ENCODE measurements at regions not wholly inside any gene's neighbourhood (a gene's known extent, or its start where the extent isn't known, plus 50 kb on each side); places are given as distances from the start of the nearest gene placed in this dataset.

- DNase-seq (ENCODE audit: low read depth in 2 of 2): no peak
Observed at GRCh38 chr6:155996151-155996550, 540.5 kb upstream of the NOX3 start.

GRCh38 chr6:155995281-155995680 is 539.6 kb upstream of the NOX3 start:
- DNase-seq (ENCODE audit: low read depth in 2 of 2): no peak

GRCh38 chr6:155994086-155994485 is 538.4 kb upstream of the NOX3 start:
- DNase-seq (ENCODE audit: low read depth in 2 of 2): no peak

GRCh38 chr6:155993240-155993639 is 537.6 kb upstream of the NOX3 start:
- no peak for DNase-seq (ENCODE audit: low read depth in 2 of 2)

GRCh38 chr6:155985660-155986138 is 530.1 kb upstream of the NOX3 start:
- DNase-seq (ENCODE audit: low read depth in 2 of 2): no peak

- DNase-seq (ENCODE audit: low read depth in 2 of 2): no peak
Observed at GRCh38 chr6:155980768-155981079, 525.1 kb upstream of the NOX3 start.

DNA sequence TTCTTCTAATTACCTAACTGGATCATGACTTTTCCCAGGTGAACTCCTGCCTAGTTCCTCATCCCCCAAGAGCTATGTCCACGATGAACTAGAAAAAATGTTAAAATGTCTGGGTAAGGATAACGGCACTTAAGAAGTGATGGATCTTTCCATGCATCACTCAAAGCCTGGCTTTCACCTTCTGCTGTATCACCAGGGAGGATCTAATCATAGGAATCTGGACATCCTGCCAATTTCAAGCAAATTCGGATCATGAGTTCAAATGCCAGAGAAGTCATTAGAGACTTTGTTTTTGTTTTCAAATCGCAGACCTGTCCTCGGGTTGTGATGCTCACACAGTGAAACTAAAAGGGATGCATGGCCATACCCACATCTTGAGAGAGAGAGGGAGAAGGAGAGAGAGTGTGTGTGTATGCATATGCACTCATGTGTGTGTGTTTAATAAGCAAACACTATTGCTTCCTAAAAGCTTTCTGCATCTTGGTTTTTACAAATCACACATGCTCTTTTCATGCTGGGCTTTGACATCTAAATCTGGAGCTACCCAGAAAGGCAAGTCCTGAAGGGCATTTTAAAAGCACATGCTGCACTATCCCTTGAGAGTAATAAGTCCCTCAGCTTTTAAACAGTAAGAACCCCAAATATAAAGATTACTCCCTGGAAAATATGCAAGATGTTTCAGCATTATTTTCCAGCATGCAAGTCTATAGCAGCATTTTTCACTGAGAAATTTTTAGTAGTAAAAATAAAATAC is 524.6 kb upstream of the NOX3 start:
- no peak for DNase-seq (ENCODE audit: low read depth in 2 of 2)

GRCh38 chr6:155975506-155975905 is 519.9 kb upstream of the NOX3 start:
- no peak for DNase-seq (ENCODE audit: low read depth in 2 of 2)

GRCh38 chr6:155974811-155975323 is 519.2 kb upstream of the NOX3 start:
- no peak for DNase-seq (ENCODE audit: low read depth in 2 of 2)

DNA sequence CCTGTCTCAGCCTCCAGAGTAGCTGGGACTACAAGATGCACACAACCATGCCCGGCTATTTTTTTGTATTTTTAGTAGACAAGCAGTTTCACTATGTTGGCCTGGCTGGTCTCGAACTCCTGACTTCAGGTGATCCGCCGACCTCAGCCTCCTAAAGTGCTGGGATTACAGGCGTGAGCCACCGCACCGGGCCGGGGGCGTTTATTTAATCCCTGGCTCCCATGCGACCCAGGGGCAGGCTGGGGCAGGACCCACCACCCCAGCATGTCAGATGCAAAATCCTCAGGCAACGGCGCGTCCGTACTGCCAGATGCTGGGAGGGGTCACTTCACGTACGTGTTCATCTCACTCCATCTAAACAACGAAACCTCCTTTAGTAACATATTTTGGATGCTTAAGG is 518.7 kb upstream of the NOX3 start:
- no peak for DNase-seq (ENCODE audit: low read depth in 2 of 2)

GRCh38 chr6:155970876-155971708 is 515.5 kb upstream of the NOX3 start:
- DNase-seq (ENCODE audit: low read depth in 2 of 2): no peak

- DNase-seq (ENCODE audit: low read depth in 2 of 2): no peak
Observed at GRCh38 chr6:155970472-155970871, 514.8 kb upstream of the NOX3 start.

DNA sequence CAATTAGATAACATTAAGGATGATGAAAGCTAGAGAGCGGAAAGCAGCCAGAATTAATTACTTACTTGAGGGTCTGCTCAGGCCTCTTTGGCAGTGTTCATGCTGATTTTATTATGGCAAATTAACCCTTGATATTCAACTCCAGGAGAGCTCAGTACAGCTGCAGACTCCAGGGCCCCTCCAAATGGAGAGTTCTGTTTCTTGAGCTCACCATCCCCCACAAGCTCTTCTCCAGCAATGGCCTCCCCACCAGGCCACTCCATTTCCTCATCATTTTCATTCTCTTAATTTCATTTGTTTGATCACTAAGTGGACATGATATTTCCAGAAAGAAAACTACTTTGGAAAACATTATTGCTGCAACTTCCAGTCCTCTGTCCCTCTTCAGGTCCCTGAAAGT is 513.3 kb upstream of the NOX3 start:
- DNase-seq (ENCODE audit: low read depth in 2 of 2): no peak

GRCh38 chr6:155967322-155967721 is 511.7 kb upstream of the NOX3 start:
- DNase-seq (ENCODE audit: low read depth in 2 of 2): no peak

DNA sequence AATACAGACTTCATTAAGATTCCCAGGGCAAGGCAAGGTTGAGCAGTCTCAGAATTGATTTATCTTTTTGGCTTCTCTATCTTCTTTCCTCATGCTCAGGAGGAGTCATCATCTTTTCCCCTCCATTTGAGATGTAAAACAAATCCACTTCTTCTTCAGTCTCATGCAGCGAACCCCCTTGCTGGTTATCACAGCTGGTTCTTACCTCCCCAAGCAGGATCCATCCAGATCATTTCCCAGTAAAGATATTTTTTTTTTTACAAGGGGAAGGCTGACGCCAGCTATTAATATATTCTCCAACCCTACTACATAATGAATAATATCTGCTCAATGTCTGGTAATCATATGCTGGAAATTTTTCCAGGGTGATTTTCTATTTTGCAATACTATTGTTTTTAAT is 508.9 kb upstream of the NOX3 start:
- no peak for DNase-seq (ENCODE audit: low read depth in 2 of 2)

- no peak for DNase-seq (ENCODE audit: low read depth in 2 of 2)
Observed at GRCh38 chr6:155962276-155962675, 506.6 kb upstream of the NOX3 start.

DNA sequence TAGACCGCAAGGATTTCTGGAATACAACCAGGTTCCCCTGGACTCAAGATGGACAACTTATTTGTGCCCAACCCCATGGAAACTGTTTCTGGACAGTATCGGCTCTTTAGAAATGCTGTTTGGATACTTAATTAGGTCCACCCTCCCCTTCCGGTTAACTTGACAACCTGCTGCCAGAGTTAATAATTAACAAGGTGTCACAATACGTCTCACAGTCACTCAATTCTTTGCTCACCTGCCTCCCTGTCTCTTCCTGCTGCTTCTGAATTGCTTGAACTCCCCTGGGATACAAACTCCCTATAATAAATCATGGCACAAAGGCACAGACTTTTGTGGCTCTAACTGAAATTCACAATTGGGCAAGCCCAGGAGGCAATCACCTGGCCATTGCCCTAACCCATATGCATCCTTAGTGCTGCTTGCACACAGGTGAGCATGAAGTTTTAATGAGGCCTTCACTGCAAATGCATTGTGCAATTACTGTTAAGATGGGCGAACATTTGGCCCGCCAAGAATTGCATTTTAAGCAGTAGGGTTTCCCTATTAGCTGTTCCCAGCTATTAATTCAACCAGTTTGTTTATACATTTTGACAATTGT is 504.4 kb upstream of the NOX3 start:
- no peak for DNase-seq (ENCODE audit: low read depth in 2 of 2)

- no peak for DNase-seq (ENCODE audit: low read depth in 2 of 2)
Observed at GRCh38 chr6:155958550-155958949, 502.9 kb upstream of the NOX3 start.

GRCh38 chr6:155955038-155955437 is 499.4 kb upstream of the NOX3 start:
- DNase-seq (ENCODE audit: low read depth in 2 of 2): no peak

GRCh38 chr6:155954149-155954548 is 498.5 kb upstream of the NOX3 start:
- no peak for DNase-seq (ENCODE audit: low read depth in 2 of 2)

- DNase-seq (ENCODE audit: low read depth in 2 of 2): no peak
Observed at GRCh38 chr6:155949256-155949655, 493.6 kb upstream of the NOX3 start.

- no peak for DNase-seq (ENCODE audit: low read depth in 2 of 2)
Observed at GRCh38 chr6:155946860-155947259, 491.2 kb upstream of the NOX3 start.

DNA sequence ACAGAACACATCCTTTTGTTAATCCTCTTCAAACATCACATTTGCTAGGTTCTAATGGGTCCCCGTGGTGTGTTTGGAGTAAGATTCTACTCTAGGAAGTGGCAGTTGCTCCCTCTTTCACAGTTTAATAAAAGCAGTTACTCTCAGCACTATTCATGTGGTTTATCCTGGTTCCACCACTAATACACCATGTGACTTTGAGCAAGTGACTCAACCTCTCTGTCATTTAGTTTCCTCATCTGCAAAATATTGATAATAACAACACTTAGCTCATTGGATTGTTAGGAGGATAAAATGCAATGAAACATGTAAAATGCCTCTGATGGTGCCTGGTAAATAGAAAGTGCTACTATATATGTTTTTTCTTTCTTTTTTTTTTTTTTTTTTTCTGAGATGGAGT is 488.0 kb upstream of the NOX3 start:
- DNase-seq (ENCODE audit: low read depth in 2 of 2): no peak
